GM23338 (cell line): ENCODE measurements at regions not wholly inside any gene's neighbourhood (a gene's known extent, or its start where the extent isn't known, plus 50 kb on each side); places are given as distances from the start of the nearest gene placed in this dataset.

Experiments
- ATAC-seq: fragments of 200-7000 bp; cut with Tn5 transposase; 3 replicates; pipeline ENCODE4 v1.9.1; 2020
- DNase-seq: peaks from one replicate; pipeline ENCODE4 v3.0.0-alpha.2; 2015; ENCODE audit warnings: low spot score
- H2AFZ ChIP-seq: fragments of 200-600 bp; sonication (generic); 2 replicates; pipeline ENCODE4 v1.8.0; 2016; ENCODE audit warnings: antibody characterized with exemption, mild to moderate bottlenecking, moderate library complexity
- H3F3A ChIP-seq: fragments of 200-600 bp; sonication (generic); replicated peaks from 2 replicates; pipeline ENCODE4 v1.8.0; 2017; ENCODE audit warnings: antibody characterized with exemption, mixed run types, low read depth
- H3K27ac ChIP-seq: fragments of 200-600 bp; sonication (generic); 2 replicates; pipeline ENCODE4 v1.6.1; 2016; ENCODE audit warnings: low read depth
- H3K27me3 ChIP-seq: fragments of 200-600 bp; sonication (generic); 2 replicates; pipeline ENCODE4 v1.8.0; 2016; ENCODE audit warnings: mild to moderate bottlenecking, mixed run types, moderate library complexity; ENCODE audit not compliant: insufficient read depth
- H3K36me3 ChIP-seq: fragments of 200-600 bp; sonication (generic); 2 replicates; pipeline ENCODE4 v1.8.0; 2016; ENCODE audit warnings: mild to moderate bottlenecking; ENCODE audit not compliant: insufficient read depth
- H3K4me1 ChIP-seq: fragments of 200-600 bp; sonication (generic); 2 replicates; pipeline ENCODE4 v1.8.0; 2016; ENCODE audit warnings: mild to moderate bottlenecking, moderate library complexity; ENCODE audit not compliant: insufficient read depth
- H3K4me2 ChIP-seq: fragments of 200-600 bp; sonication (generic); 2 replicates; pipeline ENCODE4 v1.7.1; 2017; ENCODE audit warnings: mixed run types
- H3K4me3 ChIP-seq: fragments of 200-600 bp; sonication (generic); 2 replicates; pipeline ENCODE4 v1.6.1; 2016; ENCODE audit warnings: mixed run types
- H3K79me2 ChIP-seq: fragments of 200-600 bp; sonication (generic); replicated peaks from 2 replicates; pipeline ENCODE4 v1.8.0; 2017; ENCODE audit warnings: mild to moderate bottlenecking; ENCODE audit not compliant: insufficient read depth
- H3K9me2 ChIP-seq: fragments of 200-600 bp; sonication (generic); 2 replicates; pipeline ENCODE4 v1.8.0; 2017; ENCODE audit not compliant: insufficient read depth
- H4K20me1 ChIP-seq: fragments of 200-600 bp; sonication (generic); replicated peaks from 2 replicates; pipeline ENCODE4 v1.8.0; 2017; ENCODE audit warnings: mild to moderate bottlenecking; ENCODE audit not compliant: insufficient read depth
- H3K27ac Mint-ChIP-seq: 2 replicates; pipeline ENCODE4 v1.8.0; 2020; ENCODE audit warnings: inconsistent platforms, mild to moderate bottlenecking, moderate library complexity, mixed read lengths
- H3K27me3 Mint-ChIP-seq: 3 replicates; pipeline ENCODE4 v1.8.0; 2022; ENCODE audit warnings: low read depth, mild to moderate bottlenecking, moderate library complexity, mixed read lengths, inconsistent platforms; ENCODE audit not compliant: insufficient read depth, poor library complexity
- H3K36me3 Mint-ChIP-seq: 3 replicates; pipeline ENCODE4 v1.8.0; 2021; ENCODE audit warnings: low read depth, mild to moderate bottlenecking, inconsistent platforms, moderate library complexity, mixed read lengths
- H3K4me1 Mint-ChIP-seq: 3 replicates; pipeline ENCODE4 v1.8.0; 2020; ENCODE audit warnings: mild to moderate bottlenecking, inconsistent platforms, mixed read lengths
- H3K4me3 Mint-ChIP-seq: 3 replicates; pipeline ENCODE4 v1.8.0; 2021; ENCODE audit warnings: moderate library complexity, mild to moderate bottlenecking, inconsistent platforms, mixed read lengths
- H3K9me3 Mint-ChIP-seq: 3 replicates; pipeline ENCODE4 v1.8.0; 2020; ENCODE audit warnings: moderate library complexity, mild to moderate bottlenecking, inconsistent platforms, mixed read lengths
- CREB1 ChIP-seq: fragments of 250-450 bp; sonication (Bioruptor Pico); IDR thresholded peaks from 2 replicates; pipeline ENCODE4 v1.5.0; 2020; ENCODE audit warnings: low read depth, mild to moderate bottlenecking, moderate library complexity
- CTCF ChIP-seq, 2 experiments: fragments of 200-600 bp in 1 of 2; sonication (generic) in 1 of 2; conservative IDR thresholded peaks; 2 replicates each; pipeline versions ENCODE4 v1.5.1 to v1.6.1; 2016 to 2017; ENCODE audit warnings: antibody characterized with exemption in 2 of 2, low read depth in 2 of 2, mild to moderate bottlenecking in 2 of 2, moderate library complexity in 1 of 2
- EZH2 ChIP-seq: fragments of 200-600 bp; sonication (generic); IDR thresholded peaks from one replicate; pipeline ENCODE4 v1.8.0; 2017; ENCODE audit warnings: antibody characterized with exemption, mild to moderate bottlenecking, low read depth; ENCODE audit not compliant: unreplicated experiment
- EZH2phosphoT487 ChIP-seq: fragments of 200-600 bp; sonication (generic); IDR thresholded peaks from one replicate; pipeline ENCODE4 v1.8.1; 2018; ENCODE audit warnings: antibody characterized with exemption; ENCODE audit not compliant: unreplicated experiment
- JUNB ChIP-seq: IDR thresholded peaks from one replicate; pipeline ENCODE4 v1.6.1; 2016; ENCODE audit warnings: antibody characterized with exemption; ENCODE audit not compliant: unreplicated experiment
- NANOG ChIP-seq: IDR thresholded peaks from 2 replicates; pipeline ENCODE4 v1.6.1; 2016; ENCODE audit warnings: antibody characterized with exemption, borderline replicate concordance
- POLR2AphosphoS5 ChIP-seq: IDR thresholded peaks from 2 replicates; pipeline ENCODE4 v1.6.1; 2016; ENCODE audit warnings: antibody characterized with exemption, low read depth
- STAT1 ChIP-seq: IDR thresholded peaks from one replicate; pipeline ENCODE4 v1.6.1; 2016; ENCODE audit warnings: antibody characterized with exemption; ENCODE audit not compliant: unreplicated experiment
- ZNF114 ChIP-seq: fragments of 250-450 bp; sonication (Bioruptor Pico); IDR thresholded peaks from 2 replicates; pipeline ENCODE4 v1.5.0; 2020; ENCODE audit warnings: mild to moderate bottlenecking, moderate library complexity
- ZNF331 ChIP-seq: fragments of 250-450 bp; sonication (Bioruptor Pico); IDR thresholded peaks from 2 replicates; pipeline ENCODE4 v1.5.0; 2020; ENCODE audit warnings: low read depth, mild to moderate bottlenecking, moderate library complexity
- TF ChIP-seq, protein P1 (sequence below): fragments of 250-450 bp; sonication (Bioruptor Pico); IDR thresholded peaks from 2 replicates; pipeline ENCODE4 v1.5.0; 2020; ENCODE audit warnings: mild to moderate bottlenecking, moderate library complexity
- TF ChIP-seq, protein P2 (sequence below): IDR thresholded peaks from one replicate; pipeline ENCODE4 v1.6.1; 2018; ENCODE audit warnings: antibody characterized with exemption; ENCODE audit not compliant: unreplicated experiment
- TF ChIP-seq, protein P3 (sequence below): IDR thresholded peaks from 2 replicates; pipeline ENCODE4 v1.6.1; 2016; ENCODE audit warnings: antibody characterized with exemption

GRCh38 chr7:153401795-153402720 is 642.5 kb downstream of the ACTR3B start:
- H3K79me2 ChIP-seq: no peaks in the 10 kb centered on the region
- H3K27me3 ChIP-seq: no peaks in the 10 kb centered on the region
- no peak overlapping the region for H3K27ac Mint-ChIP-seq
- DNase-seq (no peak), ATAC-seq (no peak)
- H3F3A ChIP-seq: no peaks in the 10 kb centered on the region
- H3K4me3 Mint-ChIP-seq: no peak overlapping the region
- H2AFZ ChIP-seq: no peak overlapping the region
- no peaks in the 10 kb centered on the region for H4K20me1 ChIP-seq
- peaks cover 39% of the 10 kb centered on the region for H3K36me3 Mint-ChIP-seq
- H3K36me3 ChIP-seq: no peaks in the 10 kb centered on the region; the same call in 1 of the 2 replicates
- peaks cover 99% of the 10 kb centered on the region for H3K9me3 Mint-ChIP-seq
- no peaks in the 10 kb centered on the region; the same call in 2 of the 3 replicates for H3K4me1 Mint-ChIP-seq
- no peaks in the 10 kb centered on the region for H3K4me1 ChIP-seq
- no peak overlapping the region for H3K27ac ChIP-seq
- no peaks in the 10 kb centered on the region for H3K9me2 ChIP-seq
- no peak overlapping the region for H3K4me3 ChIP-seq
- no peak for TF ChIP-seq CREB1 (CRISPR knock-in tag)
- no peak for TF ChIP-seq ZNF114 (CRISPR knock-in tag)
- TF ChIP-seq, protein P1, sequence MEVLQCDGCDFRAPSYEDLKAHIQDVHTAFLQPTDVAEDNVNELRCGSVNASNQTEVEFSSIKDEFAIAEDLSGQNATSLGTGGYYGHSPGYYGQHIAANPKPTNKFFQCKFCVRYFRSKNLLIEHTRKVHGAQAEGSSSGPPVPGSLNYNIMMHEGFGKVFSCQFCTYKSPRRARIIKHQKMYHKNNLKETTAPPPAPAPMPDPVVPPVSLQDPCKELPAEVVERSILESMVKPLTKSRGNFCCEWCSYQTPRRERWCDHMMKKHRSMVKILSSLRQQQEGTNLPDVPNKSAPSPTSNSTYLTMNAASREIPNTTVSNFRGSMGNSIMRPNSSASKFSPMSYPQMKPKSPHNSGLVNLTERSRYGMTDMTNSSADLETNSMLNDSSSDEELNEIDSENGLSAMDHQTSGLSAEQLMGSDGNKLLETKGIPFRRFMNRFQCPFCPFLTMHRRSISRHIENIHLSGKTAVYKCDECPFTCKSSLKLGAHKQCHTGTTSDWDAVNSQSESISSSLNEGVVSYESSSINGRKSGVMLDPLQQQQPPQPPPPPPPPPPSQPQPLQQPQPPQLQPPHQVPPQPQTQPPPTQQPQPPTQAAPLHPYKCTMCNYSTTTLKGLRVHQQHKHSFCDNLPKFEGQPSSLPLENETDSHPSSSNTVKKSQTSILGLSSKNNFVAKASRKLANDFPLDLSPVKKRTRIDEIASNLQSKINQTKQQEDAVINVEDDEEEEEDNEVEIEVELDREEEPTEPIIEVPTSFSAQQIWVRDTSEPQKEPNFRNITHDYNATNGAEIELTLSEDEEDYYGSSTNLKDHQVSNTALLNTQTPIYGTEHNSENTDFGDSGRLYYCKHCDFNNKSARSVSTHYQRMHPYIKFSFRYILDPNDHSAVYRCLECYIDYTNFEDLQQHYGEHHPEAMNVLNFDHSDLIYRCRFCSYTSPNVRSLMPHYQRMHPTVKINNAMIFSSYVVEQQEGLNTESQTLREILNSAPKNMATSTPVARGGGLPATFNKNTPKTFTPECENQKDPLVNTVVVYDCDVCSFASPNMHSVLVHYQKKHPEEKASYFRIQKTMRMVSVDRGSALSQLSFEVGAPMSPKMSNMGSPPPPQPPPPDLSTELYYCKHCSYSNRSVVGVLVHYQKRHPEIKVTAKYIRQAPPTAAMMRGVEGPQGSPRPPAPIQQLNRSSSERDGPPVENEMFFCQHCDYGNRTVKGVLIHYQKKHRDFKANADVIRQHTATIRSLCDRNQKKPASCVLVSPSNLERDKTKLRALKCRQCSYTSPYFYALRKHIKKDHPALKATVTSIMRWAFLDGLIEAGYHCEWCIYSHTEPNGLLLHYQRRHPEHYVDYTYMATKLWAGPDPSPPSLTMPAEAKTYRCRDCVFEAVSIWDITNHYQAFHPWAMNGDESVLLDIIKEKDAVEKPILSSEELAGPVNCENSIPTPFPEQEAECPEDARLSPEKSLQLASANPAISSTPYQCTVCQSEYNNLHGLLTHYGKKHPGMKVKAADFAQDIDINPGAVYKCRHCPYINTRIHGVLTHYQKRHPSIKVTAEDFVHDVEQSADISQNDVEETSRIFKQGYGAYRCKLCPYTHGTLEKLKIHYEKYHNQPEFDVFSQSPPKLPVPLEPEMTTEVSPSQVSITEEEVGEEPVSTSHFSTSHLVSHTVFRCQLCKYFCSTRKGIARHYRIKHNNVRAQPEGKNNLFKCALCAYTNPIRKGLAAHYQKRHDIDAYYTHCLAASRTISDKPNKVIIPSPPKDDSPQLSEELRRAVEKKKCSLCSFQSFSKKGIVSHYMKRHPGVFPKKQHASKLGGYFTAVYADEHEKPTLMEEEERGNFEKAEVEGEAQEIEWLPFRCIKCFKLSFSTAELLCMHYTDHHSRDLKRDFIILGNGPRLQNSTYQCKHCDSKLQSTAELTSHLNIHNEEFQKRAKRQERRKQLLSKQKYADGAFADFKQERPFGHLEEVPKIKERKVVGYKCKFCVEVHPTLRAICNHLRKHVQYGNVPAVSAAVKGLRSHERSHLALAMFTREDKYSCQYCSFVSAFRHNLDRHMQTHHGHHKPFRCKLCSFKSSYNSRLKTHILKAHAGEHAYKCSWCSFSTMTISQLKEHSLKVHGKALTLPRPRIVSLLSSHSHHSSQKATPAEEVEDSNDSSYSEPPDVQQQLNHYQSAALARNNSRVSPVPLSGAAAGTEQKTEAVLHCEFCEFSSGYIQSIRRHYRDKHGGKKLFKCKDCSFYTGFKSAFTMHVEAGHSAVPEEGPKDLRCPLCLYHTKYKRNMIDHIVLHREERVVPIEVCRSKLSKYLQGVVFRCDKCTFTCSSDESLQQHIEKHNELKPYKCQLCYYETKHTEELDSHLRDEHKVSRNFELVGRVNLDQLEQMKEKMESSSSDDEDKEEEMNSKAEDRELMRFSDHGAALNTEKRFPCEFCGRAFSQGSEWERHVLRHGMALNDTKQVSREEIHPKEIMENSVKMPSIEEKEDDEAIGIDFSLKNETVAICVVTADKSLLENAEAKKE (CRISPR knock-in tag): no peak
- no peak for TF ChIP-seq EZH2phosphoT487
- no peak for TF ChIP-seq STAT1
- no peak for TF ChIP-seq POLR2AphosphoS5
- TF ChIP-seq ZNF331: no peak
- no peak for TF ChIP-seq EZH2
- no peak for TF ChIP-seq CTCF (conservative IDR thresholded peaks at IDR 0.05; ENCODE audit: low read depth in 2 of 2)
- no peak for TF ChIP-seq JUNB
- TF ChIP-seq NANOG: no peak
- TF ChIP-seq, protein P2, sequence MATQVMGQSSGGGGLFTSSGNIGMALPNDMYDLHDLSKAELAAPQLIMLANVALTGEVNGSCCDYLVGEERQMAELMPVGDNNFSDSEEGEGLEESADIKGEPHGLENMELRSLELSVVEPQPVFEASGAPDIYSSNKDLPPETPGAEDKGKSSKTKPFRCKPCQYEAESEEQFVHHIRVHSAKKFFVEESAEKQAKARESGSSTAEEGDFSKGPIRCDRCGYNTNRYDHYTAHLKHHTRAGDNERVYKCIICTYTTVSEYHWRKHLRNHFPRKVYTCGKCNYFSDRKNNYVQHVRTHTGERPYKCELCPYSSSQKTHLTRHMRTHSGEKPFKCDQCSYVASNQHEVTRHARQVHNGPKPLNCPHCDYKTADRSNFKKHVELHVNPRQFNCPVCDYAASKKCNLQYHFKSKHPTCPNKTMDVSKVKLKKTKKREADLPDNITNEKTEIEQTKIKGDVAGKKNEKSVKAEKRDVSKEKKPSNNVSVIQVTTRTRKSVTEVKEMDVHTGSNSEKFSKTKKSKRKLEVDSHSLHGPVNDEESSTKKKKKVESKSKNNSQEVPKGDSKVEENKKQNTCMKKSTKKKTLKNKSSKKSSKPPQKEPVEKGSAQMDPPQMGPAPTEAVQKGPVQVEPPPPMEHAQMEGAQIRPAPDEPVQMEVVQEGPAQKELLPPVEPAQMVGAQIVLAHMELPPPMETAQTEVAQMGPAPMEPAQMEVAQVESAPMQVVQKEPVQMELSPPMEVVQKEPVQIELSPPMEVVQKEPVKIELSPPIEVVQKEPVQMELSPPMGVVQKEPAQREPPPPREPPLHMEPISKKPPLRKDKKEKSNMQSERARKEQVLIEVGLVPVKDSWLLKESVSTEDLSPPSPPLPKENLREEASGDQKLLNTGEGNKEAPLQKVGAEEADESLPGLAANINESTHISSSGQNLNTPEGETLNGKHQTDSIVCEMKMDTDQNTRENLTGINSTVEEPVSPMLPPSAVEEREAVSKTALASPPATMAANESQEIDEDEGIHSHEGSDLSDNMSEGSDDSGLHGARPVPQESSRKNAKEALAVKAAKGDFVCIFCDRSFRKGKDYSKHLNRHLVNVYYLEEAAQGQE: no peak
- TF ChIP-seq, protein P3, sequence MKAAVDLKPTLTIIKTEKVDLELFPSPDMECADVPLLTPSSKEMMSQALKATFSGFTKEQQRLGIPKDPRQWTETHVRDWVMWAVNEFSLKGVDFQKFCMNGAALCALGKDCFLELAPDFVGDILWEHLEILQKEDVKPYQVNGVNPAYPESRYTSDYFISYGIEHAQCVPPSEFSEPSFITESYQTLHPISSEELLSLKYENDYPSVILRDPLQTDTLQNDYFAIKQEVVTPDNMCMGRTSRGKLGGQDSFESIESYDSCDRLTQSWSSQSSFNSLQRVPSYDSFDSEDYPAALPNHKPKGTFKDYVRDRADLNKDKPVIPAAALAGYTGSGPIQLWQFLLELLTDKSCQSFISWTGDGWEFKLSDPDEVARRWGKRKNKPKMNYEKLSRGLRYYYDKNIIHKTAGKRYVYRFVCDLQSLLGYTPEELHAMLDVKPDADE: no peak
- no peak overlapping the region for H3K4me2 ChIP-seq
- peaks cover 7% of the 10 kb centered on the region for H3K27me3 Mint-ChIP-seq
